ENCODE measurements at regions not wholly inside any gene's neighbourhood (a gene's known extent, or its start where the extent isn't known, plus 50 kb on each side); places are given as distances from the start of the nearest gene placed in this dataset.

DNA sequence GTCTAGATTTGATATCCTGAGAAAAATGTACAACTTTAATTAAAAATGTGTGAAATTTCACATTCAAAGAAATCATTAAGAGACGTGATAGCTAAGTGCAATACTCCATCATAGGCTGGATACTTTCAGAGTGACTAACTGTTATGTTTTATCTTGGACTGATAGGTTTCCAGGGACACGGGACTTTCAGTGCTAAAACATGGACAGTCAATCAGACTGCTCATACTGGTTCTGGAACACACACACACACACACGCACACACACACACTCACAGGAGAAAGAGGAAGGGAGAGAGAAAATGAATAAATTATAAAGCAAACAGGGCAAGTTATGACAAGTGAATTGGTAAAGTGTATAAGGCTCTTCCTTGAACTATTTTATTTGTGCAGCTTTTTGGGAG is 955.9 kb downstream of the SLITRK5 start:
- TF ChIP-seq, protein P1, sequence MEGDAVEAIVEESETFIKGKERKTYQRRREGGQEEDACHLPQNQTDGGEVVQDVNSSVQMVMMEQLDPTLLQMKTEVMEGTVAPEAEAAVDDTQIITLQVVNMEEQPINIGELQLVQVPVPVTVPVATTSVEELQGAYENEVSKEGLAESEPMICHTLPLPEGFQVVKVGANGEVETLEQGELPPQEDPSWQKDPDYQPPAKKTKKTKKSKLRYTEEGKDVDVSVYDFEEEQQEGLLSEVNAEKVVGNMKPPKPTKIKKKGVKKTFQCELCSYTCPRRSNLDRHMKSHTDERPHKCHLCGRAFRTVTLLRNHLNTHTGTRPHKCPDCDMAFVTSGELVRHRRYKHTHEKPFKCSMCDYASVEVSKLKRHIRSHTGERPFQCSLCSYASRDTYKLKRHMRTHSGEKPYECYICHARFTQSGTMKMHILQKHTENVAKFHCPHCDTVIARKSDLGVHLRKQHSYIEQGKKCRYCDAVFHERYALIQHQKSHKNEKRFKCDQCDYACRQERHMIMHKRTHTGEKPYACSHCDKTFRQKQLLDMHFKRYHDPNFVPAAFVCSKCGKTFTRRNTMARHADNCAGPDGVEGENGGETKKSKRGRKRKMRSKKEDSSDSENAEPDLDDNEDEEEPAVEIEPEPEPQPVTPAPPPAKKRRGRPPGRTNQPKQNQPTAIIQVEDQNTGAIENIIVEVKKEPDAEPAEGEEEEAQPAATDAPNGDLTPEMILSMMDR (conservative IDR thresholded peaks at IDR 0.05), result no peak
- TF ChIP-seq EZH2 (IDR thresholded peaks at IDR 0.05; ENCODE audit: low read depth), result no peak
